GM04503 (cell line): ENCODE measurements at regions not wholly inside any gene's neighbourhood (a gene's known extent, or its start where the extent isn't known, plus 50 kb on each side); places are given as distances from the start of the nearest gene placed in this dataset.

Source experiments
- DNase-seq: peaks from one replicate; pipeline ENCODE4 v3.0.0-alpha.2; 2012; ENCODE audit warnings: low read depth

- no peak for DNase-seq
Measured at GRCh38 chr12:69096669-69097335, 142.6 kb upstream of the CPSF6 start.

DNA sequence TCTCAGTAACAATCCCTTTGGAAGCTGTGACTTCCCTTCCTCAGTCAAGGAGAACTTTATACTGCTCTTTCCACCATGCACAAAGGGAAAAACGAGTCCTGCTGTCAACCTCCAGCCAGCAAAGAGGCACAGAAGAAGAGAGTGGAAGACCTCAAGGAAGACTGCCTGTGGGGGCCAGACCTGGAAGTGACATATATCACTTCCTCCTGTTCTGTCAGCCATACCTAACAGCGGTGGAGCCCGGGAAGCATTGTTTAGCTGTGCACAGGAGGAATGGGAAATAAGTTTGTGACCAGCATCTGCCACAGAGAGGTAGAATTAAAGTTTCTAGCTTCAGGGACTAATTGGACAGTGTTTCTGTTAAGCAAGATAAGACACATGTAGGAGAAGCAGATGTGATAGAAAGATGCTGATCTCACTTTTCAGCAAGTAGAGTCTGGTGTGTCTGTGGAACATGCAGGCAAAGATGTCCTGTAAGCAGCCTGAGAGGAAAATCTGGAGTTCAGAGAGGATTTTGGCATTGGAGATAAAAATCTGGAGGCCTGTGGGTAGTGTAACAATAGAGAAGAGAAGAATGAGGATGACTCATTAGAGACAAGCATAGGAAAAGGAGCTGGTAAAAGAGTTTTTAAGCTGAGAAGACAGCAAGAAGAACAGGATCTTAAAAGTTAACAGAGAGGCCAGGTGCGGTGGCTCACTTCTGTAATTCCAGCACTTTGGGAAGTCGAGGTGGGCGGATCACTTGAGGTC is 141.6 kb upstream of the CPSF6 start:
- DNase-seq, result peak; percentile 19

GRCh38 chr12:69099201-69099837 is 140.1 kb upstream of the CPSF6 start:
- DNase-seq, result no peak

GRCh38 chr12:69101505-69101904 is 137.9 kb upstream of the CPSF6 start:
- DNase-seq, result peak; percentile 9

- no peak for DNase-seq
Measured at GRCh38 chr12:69102856-69103255, 136.5 kb upstream of the CPSF6 start.

DNA sequence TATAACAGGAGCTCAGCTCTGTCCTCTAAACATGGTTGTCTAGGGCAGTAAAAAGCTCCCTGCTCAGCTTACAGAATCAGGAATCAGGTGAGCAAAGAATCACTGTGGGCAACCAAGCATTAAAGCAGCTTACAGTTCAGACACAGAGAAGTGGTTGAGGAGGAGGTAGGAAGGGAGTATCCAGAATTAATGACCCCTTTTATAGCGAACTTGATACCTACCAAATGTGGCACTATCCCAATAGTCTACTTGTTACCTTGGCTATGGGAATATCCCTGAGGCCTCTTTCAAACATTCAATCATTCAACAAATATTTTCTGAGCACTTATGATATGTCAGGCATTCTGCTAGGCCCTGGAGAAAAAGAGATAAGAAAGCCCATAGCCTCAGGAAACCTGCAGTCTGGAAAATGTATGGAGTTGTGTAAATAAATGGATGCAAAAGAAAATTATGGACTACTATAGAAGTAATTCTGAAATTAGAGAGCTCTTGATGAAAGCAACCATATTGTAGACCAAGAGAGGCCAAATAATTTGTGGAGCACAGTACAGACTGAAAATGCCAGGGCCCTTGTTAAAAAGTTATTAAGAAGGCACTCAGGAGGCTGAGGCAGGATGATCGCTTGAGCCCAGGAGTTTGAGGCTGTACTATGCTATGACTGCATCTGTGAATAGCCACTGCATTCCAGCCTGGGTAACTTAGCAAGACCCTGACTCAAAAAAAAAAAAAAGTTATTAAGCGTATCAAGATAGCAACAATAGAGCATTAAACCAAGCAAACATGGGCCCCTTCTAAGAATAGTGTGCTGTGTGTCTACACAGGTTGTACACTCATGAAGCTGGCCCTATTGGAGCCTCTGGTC is 134.0 kb upstream of the CPSF6 start:
- DNase-seq, result no peak

DNA sequence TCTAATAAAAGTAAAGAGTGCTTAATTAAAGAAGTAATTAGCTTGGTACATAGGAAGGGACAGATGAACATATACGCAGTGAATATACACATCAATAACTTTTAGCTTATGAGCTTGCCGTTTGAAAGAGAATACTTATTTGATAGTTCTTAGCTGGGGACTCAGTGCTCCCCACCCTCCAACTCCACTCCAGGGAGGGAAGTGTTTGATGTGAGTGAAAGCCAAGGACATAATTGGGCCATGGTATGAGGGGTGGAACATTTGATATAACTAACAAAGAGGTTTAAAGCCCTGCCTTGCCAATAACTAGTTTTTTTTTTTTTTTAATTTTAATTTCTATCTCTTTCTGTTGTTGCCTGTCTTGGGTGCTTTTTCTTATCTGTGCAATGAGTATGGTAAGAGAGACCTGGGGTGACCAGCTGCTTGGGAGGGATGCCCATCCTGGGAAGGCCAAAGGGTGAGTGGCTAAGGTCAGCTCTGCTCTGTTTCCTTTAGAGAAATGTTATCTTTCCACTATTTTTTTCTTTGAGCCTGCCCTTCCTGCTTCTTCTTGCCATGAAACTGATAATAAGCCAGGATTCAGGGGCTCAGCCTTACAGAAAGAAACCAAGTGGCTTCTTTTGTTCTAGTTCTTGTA is 132.8 kb upstream of the CPSF6 start:
- DNase-seq, result no peak

- no peak for DNase-seq
Measured at GRCh38 chr12:69107541-69107940, 131.8 kb upstream of the CPSF6 start.

- DNase-seq, result no peak
Measured at GRCh38 chr12:69108037-69108436, 131.3 kb upstream of the CPSF6 start.

DNA sequence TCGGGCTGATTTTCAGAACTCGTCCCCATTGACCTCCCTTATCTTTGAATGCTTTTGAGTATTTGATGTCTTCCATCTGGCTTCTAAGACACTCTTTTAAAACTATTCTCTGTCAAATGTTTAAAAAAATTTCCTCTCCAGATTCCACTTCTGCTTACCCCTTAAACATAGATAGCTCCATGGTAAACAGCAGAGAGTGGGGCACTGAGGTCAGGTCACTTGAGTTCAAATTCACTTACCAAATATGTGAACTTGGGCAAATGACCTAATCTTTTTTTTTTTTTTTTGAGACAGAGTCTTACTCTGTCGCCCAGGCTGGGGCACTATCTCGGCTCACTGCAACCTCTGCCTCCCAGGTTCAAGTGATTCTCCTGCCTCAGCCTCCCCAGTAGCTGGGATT is 126.8 kb upstream of the CPSF6 start:
- no peak for DNase-seq

- DNase-seq, result no peak
Measured at GRCh38 chr12:69115099-69115498, 124.3 kb upstream of the CPSF6 start.

- DNase-seq, result no peak
Measured at GRCh38 chr12:69115951-69116350, 123.4 kb upstream of the CPSF6 start.

GRCh38 chr12:69117566-69118266 is 121.7 kb upstream of the CPSF6 start:
- DNase-seq, result no peak

DNA sequence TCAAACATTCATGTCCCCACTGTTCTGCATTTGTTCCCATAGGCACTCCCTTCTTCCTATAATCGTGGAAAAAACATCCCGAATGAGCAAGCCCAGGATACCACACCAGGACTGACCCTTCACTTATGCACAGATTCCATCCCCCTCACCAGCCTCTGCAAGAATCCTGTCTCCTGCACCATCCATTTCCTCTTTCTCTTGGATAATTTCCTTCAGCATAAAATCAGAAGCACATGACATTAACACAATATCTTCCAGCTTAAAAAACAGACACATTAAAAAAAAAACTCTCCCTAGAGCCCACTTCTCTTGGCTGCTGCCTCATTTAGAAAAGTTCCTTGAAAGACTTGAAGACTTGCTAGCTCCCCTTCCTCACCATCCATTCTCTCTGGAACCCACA is 120.9 kb upstream of the CPSF6 start:
- no peak for DNase-seq

DNA sequence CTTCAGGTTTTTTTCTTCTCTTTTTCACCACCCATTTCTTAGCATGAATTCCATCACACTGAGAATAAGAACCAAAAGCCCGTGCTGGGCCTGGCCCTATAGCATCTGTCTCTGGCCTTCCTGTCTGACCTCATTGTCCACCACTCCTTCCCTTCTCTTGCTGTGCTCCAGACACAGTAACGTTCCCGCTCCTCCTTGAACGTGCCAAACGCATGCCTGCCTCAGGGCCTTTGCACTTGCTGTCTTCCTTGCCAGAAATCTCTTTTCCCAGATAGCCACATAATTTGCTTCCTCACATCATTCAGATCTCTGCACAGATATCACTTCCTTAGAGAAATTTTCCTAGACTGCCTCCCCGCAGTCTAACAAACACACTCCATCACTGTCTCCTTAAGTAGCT is 119.6 kb upstream of the CPSF6 start:
- DNase-seq, result no peak

- no peak for DNase-seq
Measured at GRCh38 chr12:69120354-69120753, 119.0 kb upstream of the CPSF6 start.

- no peak for DNase-seq
Measured at GRCh38 chr12:69123311-69123710, 116.1 kb upstream of the CPSF6 start.

DNA sequence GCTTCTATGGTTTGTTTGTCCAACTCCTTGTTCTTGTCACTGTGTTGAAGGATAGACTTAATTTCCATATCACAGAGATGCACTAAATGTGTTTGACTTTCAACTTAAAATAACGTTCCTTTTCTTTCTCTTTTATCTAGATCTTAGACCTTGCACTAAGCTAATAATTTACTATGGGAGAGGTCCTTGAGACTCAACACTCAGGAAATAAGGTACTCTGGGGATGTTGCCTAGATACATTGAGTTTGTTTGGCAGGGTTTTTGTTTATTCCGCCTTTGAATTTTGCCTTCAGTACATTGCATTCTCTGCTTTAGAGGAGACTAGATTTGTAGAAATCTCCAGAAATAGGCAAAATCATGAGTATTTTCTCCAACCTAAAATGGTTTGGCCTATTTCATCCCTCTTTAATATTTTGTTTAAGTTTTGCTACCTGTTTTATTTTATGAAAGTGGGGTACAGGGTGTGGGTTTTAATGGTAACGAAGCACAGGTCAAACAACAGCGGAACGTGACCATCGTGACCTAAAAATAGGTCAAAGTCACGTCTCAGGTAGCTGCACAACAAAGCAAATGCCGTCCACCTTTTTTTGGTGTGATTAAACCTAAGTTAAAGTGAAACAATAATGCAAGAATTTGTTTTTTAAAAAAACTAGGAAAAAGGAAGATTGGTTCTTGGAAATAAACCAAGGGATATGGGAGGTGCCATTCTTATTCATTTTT is 115.3 kb upstream of the CPSF6 start:
- DNase-seq, result no peak

DNA sequence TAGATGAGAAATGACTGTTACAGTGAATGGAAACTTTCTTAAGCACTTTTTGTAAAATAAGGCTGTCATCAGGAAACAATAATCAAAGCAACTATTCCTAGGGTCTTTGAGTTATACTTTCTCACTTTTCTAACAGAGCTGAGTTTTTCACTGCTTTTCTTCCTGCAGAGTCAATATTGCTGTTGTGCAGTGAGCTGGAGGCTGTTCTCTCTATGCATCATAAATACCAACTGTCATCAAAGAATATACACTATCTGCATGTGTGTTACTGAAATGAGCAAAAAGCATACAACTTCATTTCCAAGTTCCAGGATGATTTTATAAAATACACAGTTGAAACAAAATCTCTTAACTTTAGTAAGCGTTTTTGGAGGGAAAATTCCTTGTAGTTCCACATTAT is 110.4 kb upstream of the CPSF6 start:
- no peak for DNase-seq

- DNase-seq, result no peak
Measured at GRCh38 chr12:69129564-69129963, 109.8 kb upstream of the CPSF6 start.

GRCh38 chr12:69130064-69130463 is 109.3 kb upstream of the CPSF6 start:
- no peak for DNase-seq
